ENCODE measurements at regions not wholly inside any gene's neighbourhood (a gene's known extent, or its start where the extent isn't known, plus 50 kb on each side); places are given as distances from the start of the nearest gene placed in this dataset.

DNA sequence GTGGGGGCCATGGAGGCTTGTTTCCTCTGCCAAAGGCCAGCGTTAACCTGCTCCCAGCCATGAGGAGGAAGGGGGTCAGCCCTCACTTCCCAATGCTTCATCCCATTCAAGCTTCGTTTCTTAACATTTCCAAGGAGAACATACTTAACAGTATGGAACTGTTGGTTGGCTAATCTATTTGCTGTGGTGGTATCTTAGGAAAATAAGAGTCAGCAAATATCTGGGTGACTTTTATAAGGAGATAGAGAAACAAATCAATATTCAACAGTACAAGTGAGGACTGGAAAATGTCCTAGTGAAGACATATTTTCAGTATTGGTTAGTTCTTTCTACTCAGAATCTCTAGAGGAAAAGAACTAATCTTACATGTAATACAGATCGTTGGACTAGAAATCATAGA lies 223.8 kb upstream of the ARRDC4 start:
- no peak for DNase-seq

DNA sequence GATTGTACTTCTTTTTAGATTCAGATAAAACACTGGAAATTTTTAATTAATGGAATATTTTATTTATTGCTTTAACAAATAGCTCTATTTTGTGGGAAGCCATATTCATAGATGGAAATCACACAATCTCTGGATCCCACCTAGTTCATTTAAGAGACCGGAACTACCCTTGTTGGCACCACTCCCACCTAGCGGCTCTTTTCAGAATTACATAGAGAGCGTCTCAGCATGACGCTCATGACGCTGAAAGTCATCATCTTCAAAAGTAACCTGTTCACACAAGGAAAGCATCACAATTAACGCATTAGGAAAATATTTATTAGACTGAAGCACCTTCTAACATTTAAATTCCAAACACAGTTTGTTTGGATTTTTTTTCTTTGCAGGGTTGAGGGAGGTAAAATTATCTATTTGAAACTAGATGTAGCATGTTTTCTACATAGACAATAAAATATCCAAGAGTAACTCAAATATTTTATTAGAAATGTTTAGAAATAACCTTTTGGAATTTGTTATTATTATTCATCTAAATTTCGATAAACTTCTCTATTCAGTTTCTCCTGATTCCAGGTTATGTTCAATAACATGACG lies 214.9 kb upstream of the ARRDC4 start:
- DNase-seq, result peak in 1 of 2 experiments; percentile 3

- DNase-seq, result no peak
These were observed 213.2 kb upstream of the ARRDC4 start for GRCh38 chr15:97747342-97747741.

DNA sequence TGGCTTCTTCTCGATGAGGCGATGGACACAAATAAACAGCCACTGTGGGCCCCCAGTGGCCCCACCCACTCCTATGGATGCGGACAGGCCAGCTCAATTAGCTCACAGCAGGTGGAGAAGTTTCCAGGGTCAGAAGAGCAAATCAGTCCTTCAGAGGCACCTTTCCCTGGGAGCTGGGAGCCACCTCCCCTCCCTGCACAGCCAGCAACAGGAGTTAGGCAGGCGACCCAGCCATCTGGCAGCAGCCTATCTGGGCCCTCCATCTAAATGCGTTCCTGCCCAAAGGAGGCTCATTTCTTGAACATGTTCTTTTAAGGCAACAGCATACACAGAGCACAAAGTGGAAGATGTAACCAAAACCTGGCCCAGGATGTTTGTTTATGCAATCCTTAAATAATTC lies 211.9 kb upstream of the ARRDC4 start:
- no peak for DNase-seq

DNA sequence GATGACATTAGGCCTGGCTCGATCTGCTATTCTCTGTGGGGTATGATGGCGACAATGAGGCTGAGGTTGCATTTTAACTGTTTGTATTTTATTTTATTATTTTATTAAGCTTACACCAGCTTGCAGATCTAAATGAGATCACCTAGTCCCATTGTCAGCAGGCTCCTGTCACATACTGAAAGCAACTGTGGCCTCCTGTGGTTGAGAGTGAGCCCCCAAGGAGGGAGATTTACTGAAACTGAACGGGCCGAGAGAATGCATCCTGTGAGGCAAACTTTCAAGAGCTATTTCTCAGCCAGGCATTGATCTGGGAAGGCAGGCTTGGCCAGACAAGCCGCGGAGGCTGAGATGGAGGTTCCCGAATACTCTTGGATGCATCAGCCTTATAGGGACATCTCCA lies 210.4 kb upstream of the ARRDC4 start:
- DNase-seq, result no peak

DNA sequence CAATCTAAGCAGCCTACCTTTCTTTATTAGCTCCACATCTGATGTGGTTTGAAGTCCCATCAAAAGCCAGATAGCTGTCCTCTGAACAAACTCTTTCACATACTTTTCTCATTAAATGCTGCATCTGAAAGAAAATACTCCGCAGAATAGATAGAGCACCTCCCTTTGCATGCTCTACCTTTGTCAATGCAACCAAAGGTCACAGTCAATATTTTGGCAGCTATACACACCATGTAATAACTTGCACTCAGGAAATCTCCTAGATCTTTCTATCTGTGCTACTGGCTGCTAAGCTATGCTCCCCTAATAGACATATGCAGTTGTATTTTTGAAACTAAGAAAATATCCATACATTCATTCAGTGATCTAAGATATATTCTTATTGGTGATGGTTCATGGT lies 204.8 kb upstream of the ARRDC4 start:
- DNase-seq, result no peak

DNA sequence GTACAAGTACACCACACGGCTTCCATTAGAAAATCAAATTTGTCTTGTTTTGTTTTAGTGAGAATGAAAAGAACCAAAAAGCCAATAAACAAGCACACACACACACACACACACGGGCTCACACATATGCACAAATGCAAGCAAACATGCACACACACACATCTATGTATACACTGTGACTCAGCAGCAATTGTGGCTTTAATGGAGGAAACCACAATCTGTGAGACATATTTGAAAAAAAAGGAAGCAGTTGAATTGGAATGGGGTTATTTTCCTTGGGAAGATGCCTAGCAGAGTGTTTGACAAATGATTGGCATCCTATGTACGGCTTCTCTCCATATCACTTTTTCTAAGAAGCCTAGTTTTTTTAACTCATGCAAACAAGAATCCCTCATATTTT lies 201.1 kb upstream of the ARRDC4 start:
- DNase-seq, result no peak

DNA sequence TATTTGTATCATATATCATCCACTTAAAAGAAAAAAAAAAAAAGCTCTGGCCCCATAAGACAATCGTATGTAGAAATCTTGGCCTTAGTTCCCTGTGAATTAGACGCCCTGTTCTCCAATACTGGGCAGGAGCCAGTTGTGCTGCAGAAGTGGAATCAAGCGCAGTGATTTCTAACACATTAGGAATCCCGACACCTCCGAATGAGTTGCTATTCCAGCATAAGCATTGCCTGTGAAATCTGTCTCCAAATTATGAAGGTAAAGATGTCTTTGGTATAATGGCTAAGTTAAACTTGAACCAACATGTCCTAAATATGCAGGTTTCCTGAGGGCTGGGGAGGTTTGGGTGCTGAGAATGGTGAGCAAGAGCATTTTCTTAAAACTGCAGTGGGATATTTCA lies 199.4 kb upstream of the ARRDC4 start:
- no peak for DNase-seq

DNA sequence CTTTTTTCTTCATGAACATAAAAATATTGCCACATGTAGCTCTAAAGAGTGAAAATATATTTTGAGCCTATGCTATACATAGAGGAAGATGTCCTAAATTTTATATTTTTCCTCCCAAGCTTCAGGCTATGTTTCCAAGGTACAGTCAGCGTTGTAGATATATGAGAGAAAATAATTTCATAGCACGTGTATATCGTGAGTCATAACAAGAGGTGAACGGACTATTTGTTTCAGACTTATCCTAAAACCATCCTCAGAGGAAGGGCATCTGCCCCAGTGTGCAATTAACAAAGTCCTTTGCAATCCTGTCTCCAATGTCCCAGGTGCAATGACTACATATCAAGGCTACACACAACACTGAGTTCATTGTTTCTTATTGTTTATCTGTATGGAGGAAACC lies 177.3 kb upstream of the ARRDC4 start:
- no peak for DNase-seq

DNA sequence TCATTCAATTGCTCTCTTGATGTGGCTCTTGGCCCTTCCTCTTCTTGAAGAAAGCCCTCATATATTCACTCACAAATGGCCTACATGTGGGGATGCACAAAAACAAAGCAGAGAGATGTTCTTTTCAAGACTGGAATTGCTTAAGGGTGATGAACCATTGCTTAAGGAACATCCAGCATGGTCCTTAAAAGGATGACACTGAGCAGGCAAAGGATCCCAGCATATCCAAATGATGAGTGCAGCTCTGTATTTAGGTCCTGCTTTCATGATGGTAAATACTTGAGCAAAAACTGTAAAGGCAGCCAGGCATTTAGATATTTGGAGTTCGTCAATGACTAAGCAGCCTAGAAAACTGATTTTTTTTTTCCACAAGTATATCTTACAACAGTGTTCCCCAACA lies 173.8 kb upstream of the ARRDC4 start:
- DNase-seq, result no peak

DNA sequence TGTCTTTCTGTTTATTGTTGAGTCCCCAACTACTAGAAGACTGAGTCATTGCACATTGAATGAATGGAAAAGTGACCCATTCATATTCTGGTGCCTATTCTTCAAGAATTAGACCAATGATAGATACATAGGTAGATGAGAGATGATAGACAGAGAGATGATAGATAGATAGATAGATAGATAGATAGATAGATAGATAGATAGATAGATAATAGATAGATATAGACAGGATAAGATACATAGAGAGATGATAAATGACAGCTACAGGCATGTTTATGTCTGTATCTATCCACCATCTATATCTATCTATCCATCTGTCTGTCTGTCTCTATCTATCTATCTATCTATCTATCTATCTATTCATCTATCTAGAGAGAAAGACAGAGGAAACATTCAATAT lies 170.3 kb upstream of the ARRDC4 start:
- DNase-seq, result no peak

DNA sequence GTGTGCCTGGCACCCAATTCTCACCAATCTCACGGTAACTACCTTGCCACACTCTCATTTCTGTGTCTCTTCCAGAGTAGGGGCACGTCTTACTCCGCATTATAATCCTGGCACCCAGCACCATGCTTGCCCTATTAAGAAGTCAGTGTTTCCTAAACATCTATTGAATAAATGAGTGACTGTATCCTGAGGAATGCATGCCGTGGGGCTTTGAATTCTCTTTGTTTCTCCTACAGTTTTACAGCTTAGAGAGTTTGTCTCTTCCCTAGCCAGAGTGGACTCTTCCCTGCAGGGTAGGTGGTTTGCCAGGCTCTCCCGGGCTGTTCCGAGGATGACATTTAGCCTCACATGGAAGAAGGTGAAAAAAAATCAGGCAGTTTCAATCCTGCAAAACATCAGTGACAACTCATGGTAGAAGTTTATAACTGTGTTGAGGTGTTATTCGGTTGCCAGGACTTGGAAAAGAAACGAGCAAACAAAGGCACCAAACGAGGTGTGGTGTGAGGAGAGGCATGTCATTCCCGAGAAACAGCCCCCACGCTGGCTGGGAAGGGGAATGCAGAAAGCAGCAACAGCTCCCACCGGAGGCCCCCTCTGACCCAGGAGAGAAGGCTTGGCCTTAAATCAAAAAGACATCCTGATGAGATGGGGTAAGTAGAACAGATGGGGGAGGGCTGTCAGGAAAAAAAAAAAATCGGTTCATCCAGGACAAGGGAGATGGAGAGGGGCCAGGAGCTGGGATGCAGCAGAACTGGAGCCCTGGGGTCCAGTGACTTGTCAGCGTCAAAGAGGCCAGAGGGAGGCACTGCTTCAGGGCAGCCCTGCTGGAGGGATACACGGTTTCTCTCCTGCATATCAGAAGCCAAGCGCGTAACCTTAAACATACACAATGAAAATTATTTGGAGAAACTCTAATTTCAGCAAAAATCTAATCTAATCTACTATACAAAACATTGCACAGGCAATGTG lies 168.4 kb upstream of the ARRDC4 start:
- no peak for DNase-seq

- DNase-seq, result no peak
These were observed 155.6 kb upstream of the ARRDC4 start for GRCh38 chr15:97804950-97805349.

DNA sequence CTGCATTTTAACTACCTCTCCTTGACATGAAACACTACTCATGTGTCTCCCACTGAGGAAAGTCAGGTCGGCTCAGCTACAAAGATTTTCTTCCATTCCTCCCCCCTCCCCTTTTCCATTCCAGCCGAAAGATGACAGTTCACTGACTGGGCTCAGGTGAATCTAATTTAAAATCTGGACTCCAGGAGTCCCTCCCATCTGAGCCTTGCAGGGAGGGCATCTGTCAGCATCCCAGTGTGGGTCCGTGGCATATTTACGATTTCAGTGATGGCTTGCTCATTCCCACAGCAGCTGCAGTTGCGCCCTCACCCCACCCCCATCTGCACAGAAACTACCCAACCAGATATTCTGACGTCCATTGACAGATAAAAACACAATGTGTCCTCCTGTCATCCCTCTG lies 153.7 kb upstream of the ARRDC4 start:
- DNase-seq, result no peak

GRCh38 chr15:97815835-97816234 lies 144.7 kb upstream of the ARRDC4 start:
- no peak for DNase-seq

- no peak for DNase-seq
These were observed 143.1 kb upstream of the ARRDC4 start for GRCh38 chr15:97817276-97817890.

DNA sequence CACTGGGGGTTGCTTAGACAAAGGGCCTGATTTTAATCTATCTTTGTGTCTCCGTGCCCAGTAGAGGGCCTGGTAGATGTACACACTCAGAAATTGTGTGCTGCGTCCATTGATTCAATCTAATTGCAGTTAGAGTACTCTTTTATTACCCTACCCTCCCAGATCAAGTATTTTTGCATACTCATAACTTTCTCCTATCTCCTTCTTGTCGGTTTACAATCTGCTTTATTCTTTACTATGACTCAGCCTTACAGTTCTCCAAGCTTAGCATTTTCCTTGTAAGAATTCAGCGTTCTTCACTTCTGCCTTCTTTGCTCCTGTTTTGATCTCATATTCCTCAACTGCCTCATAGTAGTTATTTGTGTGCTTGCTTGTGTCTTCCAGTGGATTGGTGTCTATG lies 124.5 kb upstream of the ARRDC4 start:
- DNase-seq, result no peak

DNA sequence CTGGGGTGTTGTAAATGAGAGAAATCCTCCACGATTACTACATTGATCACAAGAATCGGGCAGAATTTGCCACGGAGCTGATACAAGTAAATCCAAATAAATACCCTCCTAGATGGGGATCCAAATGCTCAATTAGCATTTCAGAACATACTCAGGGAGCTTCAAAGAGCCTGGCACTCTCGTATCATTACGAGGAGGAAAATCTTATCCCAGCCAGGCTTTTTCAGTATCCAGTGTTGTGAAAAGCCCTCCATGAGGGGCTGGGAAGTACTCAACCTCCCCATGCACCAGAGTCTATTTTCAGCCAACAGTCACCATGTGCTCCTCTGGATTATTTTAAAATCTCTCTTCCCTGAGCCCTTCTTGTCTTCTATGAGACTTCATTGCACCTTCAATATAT lies 122.6 kb upstream of the ARRDC4 start:
- DNase-seq, result no peak

DNA sequence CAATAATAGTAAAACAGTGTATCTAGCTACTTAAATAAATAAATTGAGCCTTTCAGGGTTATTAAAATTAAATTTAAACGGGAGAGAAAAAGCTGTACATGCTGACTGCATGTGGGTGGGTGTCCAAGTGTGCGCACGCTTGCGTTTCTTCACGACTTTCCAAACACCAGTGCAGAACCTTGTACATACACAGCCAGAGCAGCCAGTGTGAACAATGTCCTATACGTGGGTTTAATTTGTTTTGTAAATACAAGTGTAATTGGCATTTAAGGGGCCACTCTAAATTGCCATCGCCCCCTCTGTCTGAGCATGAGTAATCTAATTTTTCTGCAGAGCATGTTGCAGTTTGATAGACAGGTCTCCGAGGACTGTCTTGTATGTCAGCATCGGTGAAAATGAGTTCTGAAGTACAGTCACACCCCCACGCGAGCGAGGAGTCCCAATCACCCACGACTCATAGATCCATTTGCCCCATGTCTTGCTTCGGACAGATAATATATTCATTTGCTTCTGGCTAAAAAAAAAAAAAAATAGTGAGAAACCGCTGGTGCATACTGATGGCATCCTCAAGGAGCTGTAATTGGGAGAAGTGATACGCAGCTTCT lies 121.8 kb upstream of the ARRDC4 start:
- DNase-seq, result no peak

- no peak for DNase-seq
These were observed 120.0 kb upstream of the ARRDC4 start for GRCh38 chr15:97840501-97840900.

- no peak for DNase-seq
These were observed 118.9 kb upstream of the ARRDC4 start for GRCh38 chr15:97841558-97841957.

- DNase-seq, result no peak
These were observed 111.3 kb upstream of the ARRDC4 start for GRCh38 chr15:97849183-97849582.

- DNase-seq, result no peak
These were observed 102.2 kb upstream of the ARRDC4 start for GRCh38 chr15:97858296-97858695.

All from stimulated activated CD4-positive, alpha-beta T cell treated with anti-CD3 and anti-CD28 coated beads, Interleukin-4, amount 100 ng/mL, for 4 hours (primary cell).